K562 (cell line): ENCODE measurements at regions not wholly inside any gene's neighbourhood (a gene's known extent, or its start where the extent isn't known, plus 50 kb on each side); places are given as distances from the start of the nearest gene placed in this dataset.

Source experiments
- CHD7 ChIP-seq: fragments of 200-600 bp; sonication (generic); IDR thresholded peaks from one replicate; pipeline ENCODE4 v1.6.1; 2012; ENCODE audit warnings: mild to moderate bottlenecking, low read depth, low read length, inconsistent platforms
- NCOA4 ChIP-seq: fragments of 450-650 bp; IDR thresholded peaks from 2 replicates; pipeline ENCODE4 v1.6.1; 2018; ENCODE audit warnings: mild to moderate bottlenecking; ENCODE audit not compliant: partially characterized antibody
- NFATC3 ChIP-seq: fragments of 450-650 bp; IDR thresholded peaks from 2 replicates; pipeline ENCODE4 v1.6.1; 2017; ENCODE audit warnings: mild to moderate bottlenecking
- PREB ChIP-seq: sonication (generic); formaldehyde crosslinking; IDR thresholded peaks from 2 replicates; pipeline ENCODE4 v1.8.1; 2023; ENCODE audit warnings: mild to moderate bottlenecking, missing genetic modification reagents
- RBFOX2 ChIP-seq: fragments of 200-400 bp; formaldehyde crosslinking; IDR thresholded peaks from 2 replicates; pipeline ENCODE4 v1.6.1; 2017; ENCODE audit warnings: low read depth, mild to moderate bottlenecking, low read length, moderate library complexity
- STAT5B ChIP-seq: fragments of 250-450 bp; sonication (Bioruptor Pico); IDR thresholded peaks from 2 replicates; pipeline ENCODE4 v1.8.0; 2021; ENCODE audit warnings: mild to moderate bottlenecking, inconsistent platforms
- TFAP4 ChIP-seq: sonication (generic); formaldehyde crosslinking; IDR thresholded peaks from 2 replicates; pipeline ENCODE4 v1.8.0; 2022; ENCODE audit warnings: missing genetic modification reagents, mild to moderate bottlenecking, moderate library complexity, borderline replicate concordance

- TF ChIP-seq STAT5B (no peak), CHD7 (no peak), RBFOX2 (no peak), PREB (CRISPR knock-in tag) (no peak), NFATC3 (no peak), TFAP4 (CRISPR knock-in tag) (no peak), NCOA4 (no peak)
These were observed 814.3 kb downstream of the BCL11A start (continued) for GRCh38 chr2:59739166-59739565.
